DMS79 (cell line): ENCODE measurements at regions not wholly inside any gene's neighbourhood (a gene's known extent, or its start where the extent isn't known, plus 50 kb on each side); places are given as distances from the start of the nearest gene placed in this dataset.
"Not testable (repeated sequence)": the region's sequence is repeated elsewhere in the genome, so short reads cannot be mapped to it uniquely, and the experiment has no call there.

Source experiments
- DNase-seq: peaks from one replicate; lab custom pipeline; 2025; lab: John Stamatoyannopoulos, UW

- DNase-seq = no peak
Measured at GRCh38 chr3:106457281-106458180, 588.7 kb upstream of the CBLB start.

- DNase-seq = no peak
Measured at GRCh38 chr3:106458952-106459351, 590.1 kb upstream of the CBLB start.

GRCh38 chr3:106466881-106467280, 598.1 kb upstream of the CBLB start:
- no peak for DNase-seq

GRCh38 chr3:106473576-106474475, 605.0 kb upstream of the CBLB start:
- DNase-seq = no peak

GRCh38 chr3:106482451-106482850, 613.6 kb upstream of the CBLB start:
- no peak for DNase-seq

- no peak for DNase-seq
Measured at GRCh38 chr3:106485217-106485616, 616.4 kb upstream of the CBLB start.

GRCh38 chr3:106485802-106486201, 617.0 kb upstream of the CBLB start:
- DNase-seq = no peak

- DNase-seq = not testable (repeated sequence)
Measured at GRCh38 chr3:106486945-106487639, 618.3 kb upstream of the CBLB start.

- no peak for DNase-seq
Measured at GRCh38 chr3:106488331-106488730, 619.5 kb upstream of the CBLB start.

- DNase-seq = no peak
Measured at GRCh38 chr3:106491796-106492195, 623.0 kb upstream of the CBLB start.

- DNase-seq = no peak
Measured at GRCh38 chr3:106508331-106508893, 639.6 kb upstream of the CBLB start.

GRCh38 chr3:106510206-106510605, 641.4 kb upstream of the CBLB start:
- DNase-seq = no peak

- no peak for DNase-seq
Measured at GRCh38 chr3:106512846-106513245, 644.0 kb upstream of the CBLB start.

- no peak for DNase-seq
Measured at GRCh38 chr3:106514431-106514830, 645.6 kb upstream of the CBLB start.

- DNase-seq = no peak
Measured at GRCh38 chr3:106518516-106518915, 649.7 kb upstream of the CBLB start.

GRCh38 chr3:106522397-106522796, 653.6 kb upstream of the CBLB start:
- DNase-seq = no peak

- no peak for DNase-seq
Measured at GRCh38 chr3:106528932-106529331, 660.1 kb upstream of the CBLB start.

GRCh38 chr3:106529738-106530137, 660.9 kb upstream of the CBLB start:
- DNase-seq = no peak

- DNase-seq = no peak
Measured at GRCh38 chr3:106530367-106530766, 661.6 kb upstream of the CBLB start.

- not testable (repeated sequence) for DNase-seq
Measured at GRCh38 chr3:106531771-106532329, 663.0 kb upstream of the CBLB start.

- DNase-seq = no peak
Measured at GRCh38 chr3:106533093-106533787, 664.4 kb upstream of the CBLB start.
